PC-9 (cell line): ENCODE measurements at regions not wholly inside any gene's neighbourhood (a gene's known extent, or its start where the extent isn't known, plus 50 kb on each side); places are given as distances from the start of the nearest gene placed in this dataset.

ENCODE experiments used
- BruUV-seq: library from RNA; stranded (reverse); fragments of 400-500 nt; replicated peaks from 2 replicates; lab custom pipeline; 2021; lab: Mats Ljungman, UMichigan
- CTCF ChIA-PET: fragments of 300-600 bp; sonication (Branson Sonifier 250); formaldehyde crosslinking; loops from one replicate; lab custom pipeline; 2022; ENCODE audit warnings: antibody characterized with exemption; lab: Charles Lee
- POLR2A ChIA-PET: fragments of 300-600 bp; sonication (Branson Sonifier 250); formaldehyde crosslinking; loops from one replicate; lab custom pipeline; 2022; ENCODE audit warnings: antibody characterized with exemption; ENCODE audit not compliant: unreplicated experiment; lab: Charles Lee
- DNase-seq, 2 experiments: peaks; one replicate each; pipeline versions ENCODE4 v3.0.0 to v3.0.0-alpha.2; 2015 to 2022; ENCODE audit warnings: mixed read lengths in 1 of 2
- H2AFZ ChIP-seq: fragments of 200-600 bp; sonication (generic); 2 replicates; pipeline ENCODE4 v1.8.1; 2017; ENCODE audit warnings: antibody characterized with exemption
- H3F3A ChIP-seq: fragments of 200-600 bp; sonication (generic); 2 replicates; pipeline ENCODE4 v1.8.1; 2017; ENCODE audit warnings: antibody characterized with exemption, mild to moderate bottlenecking, low read depth; ENCODE audit not compliant: insufficient read depth
- H3K27ac ChIP-seq: fragments of 200-600 bp; sonication (generic); 2 replicates; pipeline ENCODE4 v1.6.1; 2016; ENCODE audit warnings: mixed run types
- H3K27me3 ChIP-seq: fragments of 200-600 bp; sonication (generic); 2 replicates; pipeline ENCODE4 v1.6.1; 2016; ENCODE audit warnings: low read depth, mixed run types; ENCODE audit not compliant: insufficient read depth
- H3K36me3 ChIP-seq: fragments of 200-600 bp; sonication (generic); 2 replicates; pipeline ENCODE4 v1.6.1; 2016; ENCODE audit warnings: low read depth, mixed run types
- H3K4me1 ChIP-seq: fragments of 200-600 bp; sonication (generic); replicated peaks from 2 replicates; pipeline ENCODE4 v1.6.1; 2016; ENCODE audit warnings: mixed run types; ENCODE audit not compliant: insufficient read depth
- H3K4me2 ChIP-seq: fragments of 200-600 bp; sonication (generic); 2 replicates; pipeline ENCODE4 v1.6.1; 2017; ENCODE audit warnings: mixed run types
- H3K4me3 ChIP-seq: fragments of 200-600 bp; sonication (generic); 2 replicates; pipeline ENCODE4 v1.6.1; 2016; ENCODE audit warnings: mixed run types
- H3K79me2 ChIP-seq: fragments of 200-600 bp; sonication (generic); 2 replicates; pipeline ENCODE4 v1.6.1; 2017; ENCODE audit warnings: low read depth, mixed run types
- H3K9me2 ChIP-seq: fragments of 200-600 bp; sonication (generic); 2 replicates; pipeline ENCODE4 v1.8.1; 2017; ENCODE audit warnings: mild to moderate bottlenecking; ENCODE audit not compliant: insufficient read depth
- H3K9me3 ChIP-seq: fragments of 200-600 bp; sonication (generic); 2 replicates; pipeline ENCODE4 v1.8.1; 2016; ENCODE audit warnings: low read depth; ENCODE audit not compliant: insufficient read depth
- H4K20me1 ChIP-seq: fragments of 200-600 bp; sonication (generic); 2 replicates; pipeline ENCODE4 v1.8.1; 2017; ENCODE audit not compliant: insufficient read depth
- CTCF ChIP-seq: fragments of 200-600 bp; sonication (generic); conservative IDR thresholded peaks from 2 replicates; pipeline ENCODE4 v1.6.1; 2017; ENCODE audit warnings: mixed run types, antibody characterized with exemption, mild to moderate bottlenecking, moderate library complexity
- EZH2 ChIP-seq: fragments of 200-600 bp; sonication (generic); IDR thresholded peaks from 2 replicates; pipeline ENCODE4 v1.8.0; 2017; ENCODE audit warnings: antibody characterized with exemption, low read depth
- intact Hi-C: fragments of 100-400 bp; cut with micrococcal nuclease; formaldehyde crosslinking; loops from one replicate; pipeline ENCODE4 v1.10.0; 2022; ENCODE audit not compliant: unreplicated experiment

- no peak overlapping the region for H3K27ac ChIP-seq
- no peaks in the 10 kb centered on the region for H3F3A ChIP-seq
- no peak overlapping the region for H3K4me3 ChIP-seq
- H3K9me3 ChIP-seq, result no peaks in the 10 kb centered on the region
- TF ChIP-seq CTCF (no peak), EZH2 (no peak)
- H4K20me1 ChIP-seq, result no peaks in the 10 kb centered on the region
- CTCF ChIA-PET, result no interaction called here
- no TSS peak for BruUV-seq
- DNase-seq, result no peak
- no peaks in the 10 kb centered on the region for H3K36me3 ChIP-seq
- POLR2A ChIA-PET, result no interaction called here
- H3K79me2 ChIP-seq, result no peaks in the 10 kb centered on the region
- no peaks in the 10 kb centered on the region for H3K9me2 ChIP-seq
- H3K27me3 ChIP-seq, result no peaks in the 10 kb centered on the region
- no peak overlapping the region for H2AFZ ChIP-seq
- H3K4me1 ChIP-seq, result no peaks in the 10 kb centered on the region
- no peak overlapping the region for H3K4me2 ChIP-seq
- intact Hi-C loops, result no loop called here
Observed at GRCh38 chr13:67943116-67943515, 713.0 kb upstream of the PCDH9 start.

- Histone ChIP-seq H3K27me3 (no peaks in the 10 kb centered on the region), H3K4me1 (no peaks in the 10 kb centered on the region), H3K4me3 (no peak overlapping the region), H2AFZ (no peak overlapping the region), H3K4me2 (no peak overlapping the region), H3F3A (no peaks in the 10 kb centered on the region), H3K79me2 (no peaks in the 10 kb centered on the region), H4K20me1 (no peaks in the 10 kb centered on the region), H3K36me3 (no peaks in the 10 kb centered on the region), H3K9me3 (no peaks in the 10 kb centered on the region), H3K9me2 (no peaks in the 10 kb centered on the region), H3K27ac (no peak overlapping the region)
- POLR2A ChIA-PET, result no interaction called here
- TF ChIP-seq CTCF, result no peak
- no peak for TF ChIP-seq EZH2
- CTCF ChIA-PET, result no interaction called here
- no TSS peak for BruUV-seq
- intact Hi-C loops, result no loop called here
- DNase-seq, result no peak
Observed at GRCh38 chr13:67935626-67936025, 705.5 kb upstream of the PCDH9 start.

- no peaks in the 10 kb centered on the region for H3F3A ChIP-seq
- ChIA-PET POLR2A (no interaction called here), CTCF (no interaction called here)
- no peak overlapping the region for H2AFZ ChIP-seq
- DNase-seq, result no peak
- no peak overlapping the region for H3K4me2 ChIP-seq
- H3K27ac ChIP-seq, result no peak overlapping the region
- H4K20me1 ChIP-seq, result no peaks in the 10 kb centered on the region
- no peaks in the 10 kb centered on the region for H3K79me2 ChIP-seq
- intact Hi-C loops, result no loop called here
- H3K4me1 ChIP-seq, result no peaks in the 10 kb centered on the region
- no peaks in the 10 kb centered on the region for H3K36me3 ChIP-seq
- H3K9me3 ChIP-seq, result no peaks in the 10 kb centered on the region
- no peaks in the 10 kb centered on the region for H3K9me2 ChIP-seq
- H3K4me3 ChIP-seq, result no peak overlapping the region
- no peaks in the 10 kb centered on the region for H3K27me3 ChIP-seq
- BruUV-seq, result no TSS peak
- TF ChIP-seq CTCF (no peak), EZH2 (no peak)
Observed at GRCh38 chr13:67934617-67935330, 704.6 kb upstream of the PCDH9 start.
